ENCODE measurements at regions not wholly inside any gene's neighbourhood (a gene's known extent, or its start where the extent isn't known, plus 50 kb on each side); places are given as distances from the start of the nearest gene placed in this dataset.
"Not testable (repeated sequence)": the region's sequence is repeated elsewhere in the genome, so short reads cannot be mapped to it uniquely, and the experiment has no call there.

DNA sequence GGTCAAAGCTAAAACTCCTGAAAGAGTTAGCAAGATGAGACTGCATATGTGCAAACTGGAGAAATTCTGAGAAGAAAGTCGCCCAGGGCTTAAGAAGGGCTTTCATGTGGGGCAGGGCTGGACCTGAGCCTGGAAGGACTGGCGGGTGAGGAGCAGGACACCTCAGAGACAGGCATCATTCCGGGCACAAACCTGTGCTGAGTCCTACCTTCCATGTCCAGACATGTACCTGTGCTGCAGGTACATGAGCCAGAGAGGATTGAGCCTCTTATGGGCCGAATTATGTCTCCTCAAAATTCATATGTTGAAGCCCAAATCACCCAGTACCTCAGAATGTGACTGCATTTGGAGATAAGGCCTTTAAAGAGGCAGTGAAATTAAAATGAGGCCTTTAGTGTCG lies 171.0 kb downstream of the QRSL1 start:
- DNase-seq = no peak

DNA sequence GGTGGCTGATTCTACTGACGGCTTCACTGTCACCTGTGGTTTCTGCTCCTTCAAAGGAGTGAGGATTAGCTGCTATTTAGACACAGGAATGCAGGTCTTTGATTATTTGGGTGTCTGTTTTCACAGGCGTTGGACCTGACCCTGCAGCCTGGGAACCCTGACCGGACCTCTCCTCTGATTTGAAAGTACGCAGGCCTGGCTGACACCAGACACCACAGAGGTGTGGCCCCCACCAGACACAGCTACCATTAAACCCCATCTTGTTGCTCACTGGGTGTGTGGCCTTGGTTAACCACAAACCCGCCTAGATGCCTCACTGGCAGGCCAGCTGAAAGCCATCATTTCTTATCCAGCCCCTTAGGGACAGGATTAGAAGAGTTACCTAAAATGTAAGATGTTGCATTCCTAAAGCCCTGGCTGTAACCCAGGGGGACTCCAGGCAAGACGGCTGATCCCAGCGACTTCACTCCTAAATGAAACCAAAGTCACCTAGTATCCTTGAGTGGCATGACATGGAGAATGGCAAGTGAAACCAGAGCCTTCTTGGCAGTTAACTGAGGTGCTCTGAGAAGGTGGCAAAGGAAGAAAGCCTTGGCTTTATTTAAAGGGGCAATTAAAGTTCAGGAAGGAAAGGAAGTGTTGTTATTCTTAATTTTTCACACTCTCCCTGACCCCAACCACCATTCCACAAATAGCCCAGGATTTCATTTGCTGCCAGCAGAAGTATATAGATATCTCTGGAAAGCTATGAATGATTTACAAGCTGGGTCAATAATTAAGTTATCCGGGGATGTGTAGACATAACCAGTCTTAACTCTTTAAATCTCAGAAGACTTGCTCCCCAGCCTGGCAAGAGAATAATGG lies 169.9 kb downstream of the QRSL1 start:
- DNase-seq = no peak

DNA sequence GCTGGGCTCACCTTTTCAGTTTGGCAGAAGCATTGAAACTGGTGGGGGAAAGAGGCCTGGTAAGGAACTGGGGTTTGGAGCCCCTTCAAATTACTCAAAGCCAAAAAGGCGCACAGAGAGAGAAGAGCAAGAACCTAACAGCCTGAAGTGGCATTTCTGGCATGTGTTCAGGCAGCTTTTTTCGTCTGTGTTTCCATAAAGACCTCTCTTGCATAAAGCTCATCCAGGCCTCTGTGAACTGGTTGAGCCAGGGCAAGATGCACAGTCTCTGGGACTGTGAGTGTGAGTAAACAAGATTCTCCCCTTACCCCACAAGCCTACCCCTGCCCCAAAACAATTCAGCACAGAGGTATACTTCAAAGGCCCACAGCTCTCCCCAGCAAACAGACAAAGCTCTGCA lies 167.8 kb downstream of the QRSL1 start:
- DNase-seq = no peak

DNA sequence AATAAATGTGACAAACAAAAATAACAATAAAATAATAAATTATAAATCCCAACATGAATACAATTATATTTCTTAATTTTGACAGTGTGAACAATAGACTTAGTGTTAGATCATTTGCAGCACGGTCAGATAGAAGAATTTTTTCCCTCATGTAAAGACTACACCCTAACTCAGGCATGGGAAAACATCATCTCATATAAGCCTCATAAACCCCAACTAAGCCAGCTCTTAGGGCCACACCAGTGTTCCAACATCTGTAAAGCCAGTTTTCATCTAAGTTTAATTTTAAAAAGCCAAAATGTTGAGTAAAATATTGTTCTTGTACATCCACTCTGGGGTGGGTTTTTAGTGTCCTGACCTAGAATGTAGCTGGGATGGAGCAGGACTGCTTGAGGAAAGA lies 167.4 kb downstream of the QRSL1 start:
- DNase-seq = no peak

- DNase-seq = no peak
These were observed 164.8 kb downstream of the QRSL1 start for GRCh38 chr6:106794129-106794528.

DNA sequence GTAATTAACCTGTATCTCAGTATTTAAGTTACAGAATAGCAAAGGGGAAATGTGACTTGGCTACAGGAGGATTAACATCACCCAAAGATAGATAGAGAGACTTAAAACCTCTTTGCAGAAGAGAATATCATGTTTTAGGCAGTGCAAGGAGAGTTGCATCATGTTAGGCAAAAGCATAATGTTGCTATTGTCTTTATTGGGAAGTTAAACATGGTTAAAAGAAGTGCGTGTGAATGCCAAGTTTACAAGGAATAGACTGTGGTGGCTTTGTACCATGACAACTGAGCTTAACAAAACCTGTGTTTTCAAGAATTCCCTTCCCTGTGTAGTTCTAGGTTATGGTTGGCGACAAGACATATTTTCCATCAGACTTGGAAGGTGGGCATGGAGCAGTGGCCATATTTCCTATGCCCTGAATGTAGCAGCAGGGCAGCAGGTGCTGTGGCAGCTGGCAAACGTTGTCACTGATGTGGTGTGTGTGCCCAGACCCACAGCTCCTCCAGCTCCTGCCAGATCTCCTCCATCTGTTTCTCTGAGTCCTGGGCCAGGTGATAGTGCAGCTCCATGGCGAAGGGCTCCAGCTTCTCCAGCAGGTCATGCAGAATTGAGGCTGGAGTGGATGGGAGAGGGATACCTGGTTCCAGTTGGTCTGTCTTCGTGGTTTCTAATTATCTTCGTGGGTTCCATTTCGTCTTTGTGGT lies 163.3 kb downstream of the QRSL1 start:
- DNase-seq = no peak

GRCh38 chr6:106790935-106791334 lies 161.6 kb downstream of the QRSL1 start:
- no peak for DNase-seq

- DNase-seq = no peak
These were observed 160.9 kb downstream of the QRSL1 start for GRCh38 chr6:106790149-106790770.

DNA sequence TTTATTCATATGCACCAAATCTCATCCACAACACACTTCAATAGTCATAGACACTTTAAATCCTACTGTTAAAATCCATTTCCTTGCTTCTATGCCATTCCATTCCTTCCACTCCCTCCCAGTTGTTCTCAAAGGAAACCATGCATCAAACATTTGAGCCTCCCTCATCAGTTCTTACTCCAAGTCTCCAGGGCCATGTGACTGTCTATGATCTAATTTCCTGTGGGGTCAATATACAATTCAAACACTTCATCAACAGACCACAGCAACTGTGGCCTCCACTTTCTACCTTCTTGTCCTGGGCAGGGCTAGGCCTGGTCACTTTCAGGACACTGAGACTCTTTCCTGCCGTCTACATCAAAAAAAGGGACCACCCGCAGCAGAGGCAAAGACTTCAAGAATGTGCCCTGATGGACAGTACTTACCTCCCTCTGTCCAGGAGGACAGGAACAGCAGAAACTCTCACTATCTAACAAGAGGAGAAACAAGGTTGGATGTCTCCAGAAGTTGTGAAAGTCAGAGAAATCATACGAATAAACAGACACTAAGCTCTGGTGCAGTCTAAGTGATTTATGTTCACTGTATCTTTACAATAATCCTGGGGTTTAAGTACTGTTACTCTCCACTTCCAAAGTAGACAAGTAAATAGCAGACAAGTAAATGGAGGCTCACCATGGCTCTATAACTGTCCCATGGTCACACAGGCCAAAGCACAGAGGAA lies 160.2 kb downstream of the QRSL1 start:
- DNase-seq = no peak

- no peak for DNase-seq
These were observed 159.4 kb downstream of the QRSL1 start for GRCh38 chr6:106788761-106789160.

GRCh38 chr6:106787327-106788196 lies 158.2 kb downstream of the QRSL1 start:
- DNase-seq = no peak

DNA sequence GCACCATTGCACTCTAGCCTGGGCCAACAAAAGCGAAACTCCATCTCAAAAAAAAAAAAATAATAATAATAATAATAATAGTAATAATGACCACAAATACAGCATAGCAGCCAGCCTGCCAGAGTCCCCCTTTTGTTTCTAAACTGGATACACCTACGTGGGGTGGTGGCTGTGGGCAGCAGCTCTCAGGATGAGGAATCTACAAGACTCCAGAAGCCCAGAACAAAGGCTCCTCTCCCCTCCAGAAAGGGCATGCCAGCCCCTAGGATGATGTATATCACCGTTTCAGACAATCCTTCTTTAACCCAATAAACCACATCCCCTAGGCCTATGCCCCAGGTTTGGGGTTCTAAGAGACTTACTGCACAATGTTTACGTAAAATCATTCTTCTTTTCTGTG lies 155.9 kb downstream of the QRSL1 start:
- no peak for DNase-seq

- DNase-seq = no peak
These were observed 154.5 kb downstream of the QRSL1 start for GRCh38 chr6:106783640-106784566.

DNA sequence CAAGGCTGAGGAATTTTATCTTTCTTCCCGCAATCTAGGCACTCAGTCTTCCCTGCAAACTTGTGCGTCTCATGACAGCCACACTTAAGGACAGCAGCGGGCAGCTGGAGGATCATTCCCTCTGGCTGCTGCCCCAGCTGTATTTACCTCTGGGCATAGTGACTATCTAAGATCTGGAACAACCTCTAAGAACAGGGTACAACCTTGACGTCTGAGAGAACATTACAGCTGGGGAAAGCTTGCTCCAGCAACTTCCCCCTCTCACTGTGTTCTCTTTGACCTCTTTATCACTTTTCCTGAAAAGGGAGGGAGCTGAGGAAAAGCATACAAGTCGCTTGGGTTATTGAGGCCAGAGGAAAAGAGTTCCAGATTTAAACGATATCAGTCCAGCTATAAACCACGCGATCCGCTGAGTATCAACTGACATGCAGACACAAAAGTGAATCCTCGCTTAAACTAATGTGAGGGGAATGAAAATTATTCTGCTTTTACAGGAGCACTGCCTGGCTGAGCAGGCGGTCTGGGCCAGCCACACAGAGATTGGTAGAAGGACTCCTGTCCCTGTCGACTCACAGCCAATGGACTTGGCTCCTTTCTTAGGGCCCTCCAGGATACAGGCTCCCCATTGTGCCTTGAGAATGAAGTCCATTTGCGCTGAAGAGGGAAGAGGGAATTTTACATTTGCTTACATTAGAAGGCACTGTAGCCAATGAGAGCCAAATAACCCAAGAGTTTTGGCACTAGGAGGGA lies 153.3 kb downstream of the QRSL1 start:
- no peak for DNase-seq

DNA sequence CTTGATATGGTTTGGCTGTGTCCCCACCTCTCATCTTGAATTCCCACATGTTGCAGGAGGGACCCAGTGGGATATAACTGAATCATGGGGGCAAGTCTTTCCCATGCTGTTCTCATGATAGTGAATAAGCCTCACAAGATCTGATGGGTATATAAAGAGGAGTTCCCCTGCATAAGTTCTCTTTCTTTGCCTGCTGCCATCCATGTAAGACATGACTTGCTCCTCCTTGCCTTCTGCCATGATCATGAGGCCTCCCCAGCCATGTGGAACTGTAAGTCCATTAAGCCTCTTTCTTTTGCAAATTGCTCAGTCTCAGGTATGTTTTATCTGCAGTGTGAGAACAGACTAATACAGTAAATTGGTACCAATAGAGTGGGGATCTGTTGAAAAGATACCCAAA lies 150.2 kb downstream of the QRSL1 start:
- not testable (repeated sequence) for DNase-seq

- DNase-seq = no peak
These were observed 149.6 kb downstream of the QRSL1 start for GRCh38 chr6:106778943-106779342.

- peak; percentile 22 to 77 (median 44) for DNase-seq
These were observed 144.7 kb downstream of the QRSL1 start for GRCh38 chr6:106773996-106774629.

DNA sequence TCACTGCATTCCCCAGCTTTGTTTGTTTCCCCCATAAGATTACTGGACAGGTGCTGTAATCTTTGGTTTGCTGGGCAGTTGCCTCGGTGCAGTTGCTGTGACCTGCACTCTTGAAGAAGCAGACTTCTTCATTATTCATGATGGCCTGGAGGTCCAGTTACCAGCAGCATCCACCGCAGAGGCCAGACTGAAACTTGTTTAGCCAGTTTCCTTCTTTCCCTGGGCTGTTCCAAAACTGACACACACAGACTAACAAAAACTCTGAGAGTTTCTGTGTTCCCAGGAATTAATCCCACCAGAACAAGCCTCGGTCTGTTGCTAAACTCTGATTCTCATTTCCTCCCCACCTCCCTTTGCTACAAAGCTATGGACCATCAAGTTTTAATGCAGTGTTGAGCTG lies 144.1 kb downstream of the QRSL1 start:
- no peak for DNase-seq

All from muscle of back (tissue), 3 donors.